Nephron progenitor cell (in vitro differentiated cells): ENCODE measurements at regions not wholly inside any gene's neighbourhood (a gene's known extent, or its start where the extent isn't known, plus 50 kb on each side); places are given as distances from the start of the nearest gene placed in this dataset.

Experiments
- DNase-seq: peaks from one replicate; pipeline ENCODE4 v3.0.0; 2021
- H3K27ac Mint-ChIP-seq: 2 replicates; pipeline ENCODE4 v1.8.0; 2021; ENCODE audit warnings: mild to moderate bottlenecking, moderate library complexity, mixed read lengths
- H3K27me3 Mint-ChIP-seq: 2 replicates; pipeline ENCODE4 v1.8.0; 2021; ENCODE audit warnings: mild to moderate bottlenecking, low read depth, mixed read lengths; ENCODE audit not compliant: poor library complexity
- H3K36me3 Mint-ChIP-seq: 2 replicates; pipeline ENCODE4 v1.8.0; 2021; ENCODE audit warnings: low read depth, mixed read lengths
- H3K4me1 Mint-ChIP-seq: 2 replicates; pipeline ENCODE4 v1.8.0; 2021; ENCODE audit warnings: mixed read lengths
- H3K4me3 Mint-ChIP-seq: 2 replicates; pipeline ENCODE4 v1.8.0; 2021; ENCODE audit warnings: mild to moderate bottlenecking, moderate library complexity, mixed read lengths
- H3K9me3 Mint-ChIP-seq: 2 replicates; pipeline ENCODE4 v1.8.0; 2021; ENCODE audit warnings: mild to moderate bottlenecking, moderate library complexity, mixed read lengths
- CTCF ChIP-seq: fragments of 200-600 bp; sonication (generic); IDR thresholded peaks from 2 replicates; pipeline ENCODE4 v1.5.0; 2021; ENCODE audit warnings: antibody characterized with exemption

GRCh38 chr22:48057116-48057835 lies 1294.8 kb downstream of the TBC1D22A start:
- H3K36me3 Mint-ChIP-seq, result no peaks in the 10 kb centered on the region
- no peaks in the 10 kb centered on the region for H3K4me1 Mint-ChIP-seq
- no peak for TF ChIP-seq CTCF
- H3K9me3 Mint-ChIP-seq, result no peaks in the 10 kb centered on the region
- peaks cover 14% of the 10 kb centered on the region for H3K27me3 Mint-ChIP-seq
- DNase-seq, result no peak
- no peak overlapping the region for H3K27ac Mint-ChIP-seq
- H3K4me3 Mint-ChIP-seq, result no peak overlapping the region

DNA sequence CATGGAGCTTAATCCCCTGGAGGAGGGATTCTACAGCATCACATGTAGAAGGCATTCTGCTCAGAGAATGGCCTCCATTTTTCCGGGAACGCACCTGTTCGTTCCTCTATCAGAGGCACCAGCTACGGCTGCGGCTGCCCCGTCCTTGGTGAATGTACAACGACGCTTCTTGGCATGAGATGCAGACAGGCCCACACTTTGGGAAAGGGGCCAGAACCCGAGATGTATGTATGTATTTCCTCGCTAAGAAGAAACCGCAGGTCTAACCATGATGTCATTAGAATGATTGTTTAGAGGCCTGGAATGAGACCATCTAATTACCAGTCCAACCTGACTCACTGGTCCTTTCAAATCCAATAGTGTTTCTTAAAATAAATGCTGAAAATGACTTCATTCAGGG lies 1293.4 kb downstream of the TBC1D22A start:
- Mint-ChIP-seq H3K27ac (no peak overlapping the region), H3K27me3 (peaks cover 9% of the 10 kb centered on the region), H3K36me3 (no peaks in the 10 kb centered on the region), H3K9me3 (no peaks in the 10 kb centered on the region), H3K4me3 (no peak overlapping the region), H3K4me1 (no peaks in the 10 kb centered on the region)
- DNase-seq, result no peak
- no peak for TF ChIP-seq CTCF

DNA sequence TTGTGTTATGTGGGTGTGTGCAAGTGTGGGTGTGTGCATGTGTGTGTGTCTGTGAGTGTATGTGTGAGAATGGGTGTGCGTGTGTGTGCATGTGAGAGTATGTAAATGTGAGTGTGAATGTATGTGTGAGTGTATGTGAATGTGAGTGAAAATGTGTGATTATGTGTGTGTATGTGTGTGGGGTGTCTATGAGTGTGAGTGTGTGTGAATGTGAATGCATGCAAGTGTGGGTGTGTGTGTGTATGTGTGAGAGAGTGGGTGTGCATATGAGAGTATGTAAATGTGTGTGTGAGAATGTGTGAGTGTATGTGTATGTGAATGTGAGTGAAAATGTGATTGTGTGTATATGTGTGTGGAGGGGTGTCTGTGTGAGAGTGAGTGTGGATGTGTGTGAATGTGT lies 1292.7 kb downstream of the TBC1D22A start:
- H3K27me3 Mint-ChIP-seq, result peaks cover 4% of the 10 kb centered on the region
- H3K27ac Mint-ChIP-seq, result no peak overlapping the region

DNA sequence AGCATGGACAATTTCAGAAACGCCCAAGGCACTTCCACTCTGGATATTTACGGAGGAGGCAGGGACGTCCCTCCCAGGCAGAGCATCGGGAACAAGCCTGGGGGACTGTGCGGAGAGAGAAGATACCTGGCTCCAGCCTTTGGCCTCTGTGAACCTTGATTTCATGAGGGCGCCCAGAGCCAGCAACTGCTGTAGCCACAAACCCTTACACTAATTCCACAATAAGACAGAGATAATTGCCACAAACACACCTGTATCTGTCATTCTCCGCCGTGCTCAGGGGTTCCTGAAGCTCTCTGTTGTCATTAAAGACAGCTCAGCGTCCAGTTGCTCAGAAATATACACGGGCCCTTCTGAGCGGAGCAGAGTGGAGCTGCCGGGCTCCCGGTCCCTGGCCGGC lies 1292.1 kb downstream of the TBC1D22A start:
- no peak overlapping the region for H3K4me3 Mint-ChIP-seq
- DNase-seq, result no peak
- TF ChIP-seq CTCF, result no peak
- no peak overlapping the region for H3K27ac Mint-ChIP-seq
- H3K27me3 Mint-ChIP-seq, result peaks cover 5% of the 10 kb centered on the region
- no peaks in the 10 kb centered on the region for H3K36me3 Mint-ChIP-seq
- no peaks in the 10 kb centered on the region for H3K9me3 Mint-ChIP-seq
- H3K4me1 Mint-ChIP-seq, result no peaks in the 10 kb centered on the region

More for the DNA sequence above, 1292.7 kb downstream of the TBC1D22A start:
- H3K4me1 Mint-ChIP-seq, result no peaks in the 10 kb centered on the region
- DNase-seq, result no peak
- H3K9me3 Mint-ChIP-seq, result no peaks in the 10 kb centered on the region
- no peak overlapping the region for H3K4me3 Mint-ChIP-seq
- H3K36me3 Mint-ChIP-seq, result no peaks in the 10 kb centered on the region
- no peak for TF ChIP-seq CTCF

GRCh38 chr22:48053973-48054372 lies 1291.5 kb downstream of the TBC1D22A start:
- Mint-ChIP-seq H3K9me3 (no peaks in the 10 kb centered on the region), H3K36me3 (no peaks in the 10 kb centered on the region), H3K27ac (no peak overlapping the region), H3K27me3 (peaks cover 7% of the 10 kb centered on the region), H3K4me3 (no peak overlapping the region), H3K4me1 (no peaks in the 10 kb centered on the region)
- TF ChIP-seq CTCF, result no peak
- DNase-seq, result no peak

DNA sequence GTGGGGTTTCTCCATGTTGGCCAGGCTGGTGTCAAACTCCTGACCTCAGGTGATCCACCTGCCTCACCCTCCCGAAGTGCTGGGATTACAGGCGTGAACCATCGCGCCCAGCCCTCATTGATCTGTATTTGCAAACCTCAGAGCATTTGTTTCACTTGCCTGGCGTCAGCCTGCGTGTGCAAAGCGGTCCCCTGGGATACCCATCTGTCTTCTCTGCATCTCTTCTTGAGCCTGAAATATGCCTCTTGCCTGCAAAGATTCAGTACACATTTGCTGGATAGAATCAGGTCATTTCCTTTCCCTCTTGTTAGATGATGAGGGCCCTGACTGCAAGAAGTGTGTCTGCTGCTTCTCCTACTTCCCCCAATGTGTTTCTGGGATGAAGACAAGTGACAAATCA lies 1291.0 kb downstream of the TBC1D22A start:
- DNase-seq, result no peak
- no peak overlapping the region for H3K4me3 Mint-ChIP-seq
- no peaks in the 10 kb centered on the region for H3K36me3 Mint-ChIP-seq
- H3K9me3 Mint-ChIP-seq, result no peaks in the 10 kb centered on the region
- no peak for TF ChIP-seq CTCF
- H3K27me3 Mint-ChIP-seq, result peaks cover 8% of the 10 kb centered on the region
- no peak overlapping the region for H3K27ac Mint-ChIP-seq
- H3K4me1 Mint-ChIP-seq, result no peaks in the 10 kb centered on the region
